HG02938 (cell line): ENCODE measurements at regions not wholly inside any gene's neighbourhood (a gene's known extent, or its start where the extent isn't known, plus 50 kb on each side); places are given as distances from the start of the nearest gene placed in this dataset.

Experiments used
- ATAC-seq: cut with Tn5 transposase; IDR thresholded peaks from one replicate; pipeline ENCODE4 v1.9.1; 2021; ENCODE audit warnings: mild to moderate bottlenecking, moderate library complexity; ENCODE audit not compliant: unreplicated experiment

DNA sequence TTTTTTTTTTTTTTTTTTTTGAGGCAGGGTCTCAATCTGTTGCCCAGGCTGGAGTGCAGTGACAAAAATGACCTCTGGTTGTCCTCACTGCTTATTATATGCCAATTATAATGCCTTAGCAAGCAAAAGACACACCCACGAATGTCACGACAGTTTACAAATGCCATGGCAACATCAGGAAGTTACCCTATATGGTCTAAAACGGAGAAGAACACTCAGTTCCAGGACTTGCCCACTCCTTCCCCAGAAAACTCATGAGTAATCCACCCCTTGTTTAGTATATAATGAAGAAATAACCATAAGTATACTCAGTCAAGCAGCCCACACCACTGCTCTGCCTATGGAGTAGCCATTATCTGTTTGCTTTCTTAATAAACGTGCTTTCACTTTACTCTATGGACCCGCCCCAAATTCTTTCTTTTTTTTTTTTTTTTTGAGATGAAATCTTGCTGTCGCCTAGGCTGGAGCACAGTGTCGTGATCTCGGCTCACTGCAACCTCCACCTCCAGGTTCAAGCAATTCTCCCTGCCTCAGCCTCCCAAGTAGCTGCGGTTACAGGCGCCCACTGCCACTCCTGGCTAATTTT lies 106.2 kb downstream of the SMIM20 start:
- ATAC-seq, result no peak

DNA sequence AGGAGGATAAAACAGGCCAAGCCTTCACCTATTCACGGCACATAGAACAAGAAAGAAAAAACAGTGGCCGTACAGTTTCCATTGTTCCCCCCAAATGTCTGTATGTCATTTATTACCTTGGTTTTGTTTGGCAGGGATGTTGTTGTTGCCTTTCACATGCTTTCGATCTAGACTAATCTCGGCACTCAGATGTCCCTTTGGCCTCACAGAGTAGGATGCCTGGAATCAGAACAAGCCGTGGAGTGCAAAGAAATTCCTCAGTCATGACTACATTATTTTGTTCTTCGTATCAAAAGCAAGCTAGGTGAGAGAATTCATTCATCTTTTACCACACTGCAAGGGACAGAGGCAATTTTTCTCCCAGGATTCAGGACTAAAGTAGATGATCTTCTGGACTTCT lies 106.9 kb downstream of the SMIM20 start:
- ATAC-seq, result no peak

DNA sequence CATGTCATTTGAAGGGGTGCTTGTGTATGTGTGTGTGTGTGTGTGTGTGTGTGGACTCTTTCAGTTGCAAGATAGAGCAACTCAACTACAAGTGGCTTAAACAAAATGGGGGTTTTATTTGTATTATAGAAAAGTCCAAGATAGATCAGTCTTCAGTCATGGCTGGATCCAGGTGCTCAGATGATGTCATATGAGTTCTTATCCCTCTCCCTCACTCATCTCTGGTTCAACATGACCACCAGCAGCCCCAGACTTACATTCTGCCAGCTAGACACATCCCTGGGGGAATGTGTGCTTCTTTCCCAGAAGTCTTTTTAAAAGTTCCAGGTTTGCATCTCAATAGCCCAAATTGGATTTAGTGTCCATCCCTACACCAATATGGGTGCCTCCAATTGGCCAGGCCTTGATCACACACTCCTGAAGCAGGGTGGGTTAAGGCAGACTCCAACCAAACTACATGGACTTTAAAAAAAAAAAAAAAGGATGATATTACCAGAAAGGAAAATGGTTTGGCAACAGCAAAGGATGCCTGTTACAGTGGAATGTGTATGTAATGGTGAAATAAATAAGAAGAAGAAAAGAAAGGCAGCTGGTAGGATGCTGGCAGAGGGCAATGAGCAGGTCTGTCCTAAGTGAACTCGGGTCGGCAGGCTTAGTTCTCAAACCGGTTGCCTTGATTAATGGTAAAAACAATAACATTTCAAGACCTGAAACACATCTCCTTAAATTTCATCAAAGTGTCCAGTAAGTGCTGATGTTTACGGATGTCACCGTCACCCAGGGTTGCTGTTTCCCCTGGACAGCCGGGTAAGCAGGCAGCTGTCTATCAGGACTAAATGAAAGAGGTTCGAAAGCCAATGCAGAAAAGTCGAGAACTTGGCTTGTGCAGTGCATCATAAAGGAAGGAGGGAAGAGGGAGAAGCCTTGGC lies 107.7 kb downstream of the SMIM20 start:
- no peak for ATAC-seq

DNA sequence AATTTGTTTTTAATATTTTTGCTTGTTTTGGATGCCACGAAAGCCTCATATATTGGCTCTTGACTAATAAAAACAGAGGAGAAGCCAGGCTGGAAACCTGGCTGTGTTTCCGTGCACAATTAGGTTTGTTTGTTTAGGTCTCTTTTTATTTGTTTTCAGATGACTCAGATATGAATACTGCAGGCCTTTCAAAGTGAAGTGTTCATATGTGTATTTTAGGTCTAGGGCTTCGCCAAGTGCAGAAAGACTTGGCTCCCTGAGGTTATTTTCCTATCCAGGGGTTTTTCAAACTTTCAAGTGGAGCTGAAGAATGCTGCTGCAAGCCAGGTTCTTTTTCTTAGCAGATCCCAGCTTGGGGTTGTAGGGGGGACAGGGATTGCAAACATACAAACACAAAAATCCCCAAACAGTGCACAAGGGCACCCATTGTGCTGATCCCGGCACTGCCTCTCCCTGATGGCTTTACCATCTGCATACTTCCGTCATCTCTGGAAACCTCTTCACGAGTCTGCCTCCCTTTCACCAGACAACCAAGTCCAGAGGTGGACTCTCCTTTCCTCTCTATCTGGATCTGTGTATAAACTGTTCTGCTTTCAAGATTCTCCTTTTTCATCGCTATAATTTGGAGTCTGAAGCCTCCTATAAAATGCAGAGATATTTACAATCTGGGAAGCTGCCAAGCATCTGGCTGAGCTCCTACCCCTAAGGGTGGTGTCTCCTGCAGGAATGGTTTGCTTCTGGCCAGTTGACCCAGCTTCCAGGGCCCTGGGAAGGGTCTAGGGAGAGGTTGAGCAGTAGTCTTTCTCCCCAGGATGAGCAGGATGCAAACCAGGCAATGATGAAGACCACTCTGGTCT lies 108.6 kb downstream of the SMIM20 start:
- no peak for ATAC-seq

DNA sequence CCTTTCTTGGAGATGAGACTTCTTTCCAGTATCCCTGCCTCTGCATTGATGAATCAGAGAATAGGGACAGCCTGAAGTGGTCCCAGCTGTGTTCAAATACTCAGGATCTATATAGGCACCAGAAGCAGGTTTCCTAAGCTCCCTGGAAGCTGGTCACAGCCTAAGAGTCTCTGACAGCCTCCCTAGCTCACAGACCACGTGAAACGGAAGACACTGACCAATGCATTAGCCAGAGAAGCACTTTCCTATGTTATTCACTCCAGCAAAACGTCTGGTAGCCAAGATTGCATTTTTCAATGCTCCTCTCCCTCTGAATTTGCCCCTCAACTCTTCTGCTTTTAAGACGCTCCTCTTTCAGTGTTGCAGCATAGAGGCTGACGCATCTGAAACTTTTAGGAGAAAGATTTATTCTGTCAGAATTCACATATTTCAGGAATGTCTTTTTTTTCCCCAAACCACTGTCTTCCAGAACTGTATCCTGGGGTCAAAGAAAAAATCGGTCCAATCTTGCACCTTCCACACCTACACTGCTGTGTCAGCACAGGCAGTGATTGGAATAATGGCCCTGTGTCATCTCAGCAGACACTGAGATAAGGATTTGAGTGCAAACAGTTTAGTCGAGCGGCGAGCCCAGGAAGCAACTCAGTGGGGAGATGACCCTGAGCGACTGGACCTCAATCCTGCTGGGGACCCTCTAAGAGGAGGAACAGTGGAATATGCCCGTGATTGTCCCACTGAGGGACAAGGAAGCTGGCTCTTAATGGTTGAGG lies 109.4 kb downstream of the SMIM20 start:
- no peak for ATAC-seq

DNA sequence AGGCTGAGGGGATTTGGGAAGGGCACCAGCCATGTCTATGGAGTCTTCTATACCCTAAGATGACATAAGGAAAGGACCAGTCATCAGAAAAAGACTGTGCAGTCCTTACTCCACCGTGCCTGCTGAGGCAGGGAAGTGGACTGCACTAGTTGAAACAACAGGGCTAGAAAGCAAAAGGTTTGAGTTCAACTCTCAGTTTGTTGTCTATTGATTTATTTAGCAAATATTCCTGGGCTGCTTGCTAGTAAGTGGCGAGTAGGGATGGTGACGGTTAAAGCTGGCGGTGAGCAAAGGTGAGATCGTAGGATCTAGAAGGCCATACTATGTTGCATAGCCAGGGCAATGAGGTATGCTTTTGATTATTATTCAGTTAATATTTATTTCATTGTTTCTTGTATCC lies 110.1 kb downstream of the SMIM20 start:
- no peak for ATAC-seq

DNA sequence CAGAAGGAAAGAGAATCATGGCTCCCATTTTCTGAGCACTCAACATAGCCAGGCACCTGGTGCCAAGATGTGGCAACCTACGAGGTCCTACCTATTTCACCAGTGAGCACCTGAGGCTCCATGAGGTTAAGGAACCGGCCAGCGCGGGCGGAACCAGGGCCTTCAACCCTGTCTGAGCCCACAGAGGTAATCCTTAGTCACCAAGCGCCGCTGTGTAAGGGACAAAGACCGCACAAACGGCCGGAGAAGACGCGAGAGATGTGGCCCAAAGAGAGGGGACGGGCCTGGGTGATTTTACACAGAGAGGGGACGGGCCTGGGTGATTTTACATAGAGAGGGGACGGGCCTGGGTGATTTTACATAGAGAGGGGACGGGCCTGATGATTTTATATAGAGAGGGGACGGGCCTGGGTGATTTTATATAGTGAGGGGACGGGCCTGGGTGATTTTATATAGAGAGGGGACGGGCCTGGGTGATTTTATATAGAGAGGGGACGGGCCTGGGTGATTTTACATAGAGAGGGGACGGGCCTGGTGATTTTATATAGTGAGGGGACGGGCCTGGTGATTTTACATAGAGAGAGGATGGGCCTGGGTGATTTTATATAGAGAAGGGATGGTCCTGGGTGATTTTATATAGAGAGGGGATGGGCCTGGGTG lies 114.2 kb downstream of the SMIM20 start:
- ATAC-seq, result no peak

DNA sequence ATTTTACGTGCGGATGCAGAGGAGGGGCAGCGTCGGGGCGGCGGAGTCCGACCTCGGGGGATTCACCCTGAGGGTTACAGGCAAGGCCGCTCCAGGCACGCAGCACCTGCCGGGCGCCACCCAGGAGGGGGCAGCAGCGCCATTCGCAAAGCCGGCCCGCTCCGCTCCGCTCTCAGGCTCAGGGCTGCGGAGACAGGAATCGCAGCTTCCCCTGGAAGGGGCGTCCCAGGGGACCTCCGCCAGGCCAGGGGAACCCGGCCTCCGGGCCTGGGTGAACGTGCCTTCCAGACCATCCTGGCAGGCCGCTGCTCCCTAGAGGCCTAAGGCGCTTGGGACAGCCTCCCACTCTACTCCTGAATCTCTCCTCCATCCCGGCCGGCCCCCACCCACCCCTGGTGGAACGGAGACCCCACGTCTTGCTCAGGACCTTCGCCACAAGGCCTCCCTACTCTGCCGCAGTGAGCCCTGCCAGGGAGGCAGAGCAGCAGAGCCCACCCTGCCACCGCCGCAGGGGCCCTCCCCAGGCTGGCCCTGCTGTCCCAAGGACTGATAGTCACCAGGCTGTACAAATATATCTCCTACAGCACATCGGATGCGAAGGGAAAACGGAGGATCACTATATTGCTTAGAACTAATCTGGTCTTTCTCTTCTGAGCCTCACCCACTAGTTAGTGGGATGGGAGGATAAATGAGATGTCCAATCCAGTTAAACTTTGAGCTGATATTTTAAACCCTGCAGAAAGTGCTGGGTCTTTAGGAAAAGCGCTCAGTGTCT lies 115.0 kb downstream of the SMIM20 start:
- peak; percentile 69 for ATAC-seq

DNA sequence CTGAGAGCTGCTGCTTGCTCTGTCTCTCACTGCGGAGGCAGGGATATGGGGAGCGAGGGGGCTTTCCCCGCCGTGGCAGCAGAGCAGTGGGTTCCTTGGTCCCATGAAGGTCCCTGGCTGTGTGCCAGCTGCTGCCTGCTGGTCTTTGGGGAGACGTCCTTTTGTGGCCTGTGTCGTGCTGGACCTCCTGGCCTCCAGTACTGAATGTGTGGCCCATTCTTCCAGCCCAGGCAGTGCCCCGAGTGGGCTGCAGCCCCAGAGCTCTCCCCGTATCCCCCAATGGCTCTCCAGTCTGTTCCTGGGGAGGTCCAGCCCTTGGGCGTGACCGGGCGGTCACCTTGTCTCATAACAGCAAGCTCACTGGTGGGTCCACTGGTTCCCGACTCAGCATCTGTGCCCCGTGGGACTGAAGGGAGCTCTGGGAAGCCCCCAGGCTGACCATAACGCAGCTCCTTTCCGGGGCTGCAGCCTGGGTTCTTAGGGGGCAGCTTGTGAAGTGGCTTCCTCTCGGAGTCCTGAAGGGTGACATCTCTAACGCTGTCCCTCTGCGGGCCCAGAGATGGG lies 115.6 kb downstream of the SMIM20 start:
- ATAC-seq, result no peak

DNA sequence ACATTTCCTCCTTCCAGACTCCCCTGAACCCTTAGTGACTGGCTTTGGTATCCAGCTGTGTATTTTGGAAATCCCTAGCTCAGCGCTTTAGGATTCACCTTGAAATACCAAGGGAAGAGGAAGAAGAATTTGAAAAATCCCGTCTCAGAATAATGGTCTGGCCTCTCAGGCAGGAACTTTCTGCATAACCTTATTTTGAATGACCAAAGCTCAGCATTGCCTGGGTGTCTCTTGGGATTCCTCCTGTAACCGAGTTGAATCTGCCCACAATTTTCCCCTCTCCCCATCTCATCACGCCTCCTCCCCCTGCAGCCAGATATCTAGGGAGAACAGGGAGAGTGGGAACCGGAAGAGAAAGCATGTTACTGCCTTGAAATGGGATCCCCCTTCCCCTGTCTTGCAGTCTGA lies 116.2 kb downstream of the SMIM20 start:
- ATAC-seq, result no peak

DNA sequence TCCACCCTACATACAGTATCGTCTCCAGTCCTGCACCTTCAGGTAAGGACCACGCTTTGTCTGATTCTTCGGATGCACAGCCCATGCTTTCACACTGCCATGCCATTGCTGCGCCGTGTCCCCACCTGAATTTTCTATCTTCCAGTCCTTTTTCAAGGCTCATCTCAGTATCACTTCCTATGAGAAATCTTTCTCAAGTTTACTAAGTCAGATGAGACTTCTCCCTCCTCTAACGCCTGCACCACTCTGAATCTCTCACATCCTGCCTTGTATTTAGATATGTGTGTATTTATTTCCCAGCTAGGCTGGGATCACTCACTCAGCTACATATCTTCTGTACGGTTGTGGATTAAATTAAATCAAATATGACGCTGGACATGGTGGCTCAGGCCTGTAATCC lies 116.8 kb downstream of the SMIM20 start:
- ATAC-seq, result no peak

DNA sequence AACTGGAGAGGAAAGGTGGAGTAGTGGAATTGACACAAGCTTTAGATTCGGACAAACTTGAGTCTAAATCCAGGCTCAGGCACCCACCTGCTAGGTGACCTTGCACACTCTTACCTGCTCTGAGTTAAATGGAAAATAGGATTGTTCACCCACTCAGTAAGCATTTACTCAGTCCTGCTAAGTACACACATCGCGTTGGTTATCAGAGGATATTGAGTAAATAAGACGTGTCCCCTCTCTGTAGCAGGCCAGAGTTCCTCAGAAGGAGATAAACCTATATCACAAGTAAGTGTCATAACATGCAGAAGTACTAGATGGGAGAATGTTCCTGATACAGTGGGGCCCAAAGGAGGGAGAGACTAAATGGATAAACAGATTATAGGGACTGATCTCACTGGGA lies 117.7 kb downstream of the SMIM20 start:
- ATAC-seq, result no peak

DNA sequence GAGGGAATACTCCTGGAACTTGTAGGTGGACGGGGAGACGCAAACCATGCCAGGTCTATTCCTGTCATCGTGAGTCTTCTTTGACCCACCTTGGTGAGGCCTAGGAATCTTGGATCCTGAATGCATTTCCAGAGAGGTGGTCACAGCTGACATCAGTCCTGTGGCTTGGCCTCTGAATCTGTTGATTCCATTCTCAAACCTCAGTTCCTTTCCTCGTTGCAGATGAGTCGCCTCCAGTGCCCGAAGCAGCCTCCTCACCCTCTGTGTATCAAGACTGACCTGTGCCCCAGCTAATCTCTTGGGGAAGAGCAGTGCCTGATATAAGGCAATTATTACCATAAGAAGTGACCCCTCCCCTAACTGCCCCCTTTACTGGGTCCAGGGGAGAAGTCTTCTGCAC lies 118.1 kb downstream of the SMIM20 start:
- no peak for ATAC-seq

DNA sequence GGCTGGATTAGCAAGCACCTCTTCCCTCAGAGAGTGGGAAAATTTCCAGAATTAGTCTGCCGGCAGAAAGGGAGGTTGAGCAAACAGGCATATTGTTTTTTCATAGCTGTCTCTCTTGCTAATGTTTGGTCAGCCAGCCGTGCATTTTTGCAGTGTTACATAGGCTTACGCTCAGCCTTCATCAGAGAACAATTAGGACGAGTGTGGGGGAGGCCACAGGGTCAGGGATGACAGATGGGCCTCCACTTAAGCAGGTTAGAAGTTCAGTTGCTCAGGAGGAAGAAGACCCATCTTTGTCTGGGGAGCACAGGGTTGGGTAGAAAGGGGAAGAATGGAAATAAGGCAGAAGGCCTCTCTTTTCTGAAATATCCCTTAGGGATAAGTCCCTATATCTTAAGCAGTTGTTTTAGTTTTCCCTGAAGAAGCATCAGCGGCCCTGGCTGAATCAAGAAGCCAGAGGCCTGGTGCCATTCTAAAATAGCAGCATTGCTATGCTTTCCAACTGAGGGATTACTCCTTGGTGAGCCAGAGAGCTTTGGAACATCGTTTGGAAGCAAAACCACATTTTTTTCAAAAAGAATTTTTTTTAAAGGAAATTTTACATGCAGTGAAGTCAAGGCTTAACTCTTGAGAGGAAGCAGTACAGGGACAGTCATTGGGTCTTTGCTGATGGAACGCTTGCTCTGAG lies 118.8 kb downstream of the SMIM20 start:
- no peak for ATAC-seq

DNA sequence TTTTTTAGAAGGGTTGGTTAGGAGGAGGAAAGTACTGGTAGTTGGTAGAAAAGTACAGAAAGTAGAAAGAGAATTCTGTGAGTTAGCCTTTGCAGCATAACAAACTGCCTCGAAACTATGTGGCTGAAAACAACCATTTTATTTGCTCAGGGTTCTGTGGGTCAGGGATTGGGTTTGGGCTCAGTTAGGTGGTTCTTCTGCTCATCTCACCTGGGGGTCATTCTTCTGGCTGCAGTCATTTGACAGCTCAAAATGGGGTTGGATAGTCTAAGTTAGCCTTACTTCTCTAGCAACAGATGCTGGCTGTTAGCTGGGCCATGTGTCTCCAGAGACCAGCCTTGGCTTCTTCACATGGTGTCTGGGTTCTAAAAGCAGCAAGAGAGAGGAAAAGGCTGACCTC lies 119.4 kb downstream of the SMIM20 start:
- ATAC-seq, result no peak

DNA sequence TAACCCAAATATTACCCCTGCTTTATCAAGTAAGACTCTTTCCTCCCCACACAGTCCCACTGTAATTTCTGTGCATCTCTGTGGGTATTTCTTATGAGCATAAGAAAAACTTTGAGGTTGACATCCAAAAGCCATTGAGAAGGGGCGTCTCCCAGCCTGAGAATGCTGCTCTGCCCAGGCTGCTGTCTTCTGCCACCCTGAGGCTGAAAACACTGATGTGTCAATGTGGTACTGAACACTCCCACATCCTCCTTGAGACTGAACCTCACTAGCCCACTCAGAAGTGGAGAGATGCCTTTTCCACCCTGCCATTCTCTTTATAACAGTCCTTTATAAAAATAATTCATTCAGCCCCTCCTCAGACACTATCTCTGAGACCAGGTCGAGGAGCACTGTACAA lies 120.8 kb downstream of the SMIM20 start:
- ATAC-seq, result no peak

DNA sequence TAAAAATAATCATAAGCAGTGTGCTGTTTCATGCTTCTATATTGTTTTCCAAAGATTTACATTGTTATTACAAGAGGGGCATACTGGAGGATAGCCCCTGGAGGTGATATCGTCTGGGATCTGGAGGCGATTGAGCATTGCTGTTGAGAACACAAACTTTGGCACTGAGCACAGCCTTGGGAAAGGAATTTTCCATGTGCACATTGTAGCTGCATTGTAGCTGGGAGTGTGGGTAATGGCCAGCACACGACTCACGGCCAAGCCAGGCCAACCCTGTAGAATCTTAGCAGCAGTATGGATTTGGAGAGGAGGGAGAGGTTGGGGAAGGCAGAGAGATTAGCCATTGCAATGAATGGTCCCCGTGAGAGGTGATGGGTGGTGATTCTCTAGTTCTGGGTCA lies 121.9 kb downstream of the SMIM20 start:
- ATAC-seq, result no peak

DNA sequence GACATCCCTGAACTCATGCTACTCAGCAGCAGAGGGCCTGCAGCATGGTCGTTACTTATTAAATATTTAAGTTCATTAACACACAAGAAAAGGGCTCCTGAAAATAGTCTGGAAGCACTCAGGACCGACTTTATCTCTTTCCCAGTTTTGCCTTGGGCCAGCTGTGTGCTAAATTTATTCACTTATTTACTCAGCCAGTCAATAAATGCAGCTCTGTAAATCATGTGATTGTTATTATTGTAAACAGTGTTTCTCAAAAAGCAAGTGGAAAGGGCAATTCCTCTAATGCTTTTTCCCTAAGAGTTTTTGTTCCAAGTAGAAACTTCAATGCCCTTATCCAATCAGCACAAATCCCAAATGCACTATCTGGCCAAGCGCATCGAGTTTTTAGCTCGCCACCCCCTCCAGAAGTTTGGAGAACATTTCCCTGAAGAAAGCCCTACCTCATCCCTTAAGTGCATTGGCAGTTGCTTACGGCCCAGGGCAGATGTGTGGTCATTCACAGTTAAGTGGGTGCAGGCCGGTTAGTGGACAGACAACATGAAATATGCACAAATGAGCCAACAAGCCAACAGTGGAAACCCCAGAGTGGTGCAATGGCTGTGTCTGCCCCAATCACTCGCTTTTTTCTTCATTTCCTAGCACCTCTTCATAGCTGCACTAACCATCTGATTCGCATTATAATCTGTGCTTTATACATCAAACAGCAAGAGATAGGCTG lies 125.8 kb downstream of the SMIM20 start:
- ATAC-seq, result no peak
